HCT116 (cell line): ENCODE measurements at regions not wholly inside any gene's neighbourhood (a gene's known extent, or its start where the extent isn't known, plus 50 kb on each side); places are given as distances from the start of the nearest gene placed in this dataset.

ENCODE experiments used
- ATAC-seq: fragments of 200-7000 bp; cut with Tn5 transposase; 2 replicates; pipeline ENCODE4 v1.9.1; 2020; ENCODE audit warnings: mild to moderate bottlenecking, moderate library complexity
- BruUV-seq: library from RNA; stranded (reverse); fragments of 400-500 nt; replicated peaks from 2 replicates; lab custom pipeline; 2021; lab: Mats Ljungman, UMichigan
- CTCF ChIA-PET: fragments of 300-600 bp; sonication (Branson Sonifier 250); formaldehyde crosslinking; loops from one replicate; lab custom pipeline; 2021; ENCODE audit warnings: antibody characterized with exemption; lab: Charles Lee
- POLR2A ChIA-PET: fragments of 300-600, 350-600 bp; sonication (Branson Sonifier 250); formaldehyde crosslinking; loops from one replicate; lab custom pipeline; 2021; ENCODE audit warnings: antibody characterized with exemption; lab: Charles Lee
- RAD21 ChIA-PET, 2 experiments: fragments of 300-600 bp; sonication (Branson Sonifier 250); formaldehyde crosslinking; loops; one replicate each; lab custom pipeline; 2023; ENCODE audit warnings: low total read pairs in 2 of 2; ENCODE audit not compliant: uncharacterized antibody in 2 of 2, unreplicated experiment in 2 of 2, low non-redundant PET in 1 of 2; lab: Charles Lee
- DNase-seq: peaks from one replicate; pipeline ENCODE4 v3.0.0-alpha.2; 2010; ENCODE audit warnings: low read depth, low spot score
- H2AFZ ChIP-seq: fragments of 200-600 bp; shearing (Covaris generic), sonication (generic); 2 replicates; pipeline ENCODE4 v1.6.1; 2017; ENCODE audit warnings: low read depth, mixed run types, mixed read lengths, antibody characterized with exemption, low read length; ENCODE audit not compliant: poor library complexity, severe bottlenecking
- H3K27ac ChIP-seq: 2 replicates; pipeline ENCODE4 v1.5.1; 2012; ENCODE audit warnings: low read depth, low read length
- H3K27me3 ChIP-seq: fragments of 200-600 bp; sonication (generic); 2 replicates; pipeline ENCODE4 v1.6.1; 2016; ENCODE audit warnings: mixed run types, low read length, mixed read lengths; ENCODE audit not compliant: insufficient read depth
- H3K36me3 ChIP-seq, 2 experiments: fragments of 200-500 bp in 1 of 2; fragments of 200-600 bp in 1 of 2; sonication (Bioruptor generic) in 1 of 2; sonication (generic) in 1 of 2; 2 replicates each; pipeline versions ENCODE4 v1.5.1 to v1.6.1; 2014 to 2016; ENCODE audit warnings: low read length in 2 of 2, inconsistent platforms in 1 of 2, mixed read lengths in 1 of 2, mixed run types in 1 of 2; ENCODE audit not compliant: insufficient read depth in 2 of 2, control insufficient read depth in 1 of 2
- H3K4me1 ChIP-seq, 2 experiments: fragments of 200-600 bp in 1 of 2; sonication (generic) in 1 of 2; 2 replicates each; pipeline versions ENCODE4 v1.5.1 to v1.6.1; 2012 to 2017; ENCODE audit warnings: low read length in 2 of 2, inconsistent platforms in 1 of 2, mild to moderate bottlenecking in 1 of 2, mixed read lengths in 1 of 2, mixed run types in 1 of 2, moderate library complexity in 1 of 2; ENCODE audit not compliant: insufficient read depth in 2 of 2, control insufficient read depth in 1 of 2
- H3K4me2 ChIP-seq: fragments of 200-600 bp; sonication (generic); 2 replicates; pipeline ENCODE4 v1.6.1; 2017; ENCODE audit warnings: mixed run types, low read length, mixed read lengths
- H3K4me3 ChIP-seq, 2 experiments: fragments of 200-600 bp in 1 of 2; sonication (generic) in 1 of 2; replicated peaks in 1 of 2; 2 replicates each; pipeline ENCODE4 v1.5.1; 2011 to 2016; ENCODE audit warnings: low read length in 2 of 2, control low read depth in 1 of 2, low read depth in 1 of 2, mild to moderate bottlenecking in 1 of 2, mixed read lengths in 1 of 2, mixed run types in 1 of 2
- H3K79me2 ChIP-seq: fragments of 200-600 bp; sonication (generic); 2 replicates; pipeline ENCODE4 v1.6.1; 2017; ENCODE audit warnings: mild to moderate bottlenecking, mixed run types, low read length, moderate library complexity, mixed read lengths; ENCODE audit not compliant: insufficient read depth
- H3K9ac ChIP-seq: fragments of 200-600 bp; sonication (generic); 2 replicates; pipeline ENCODE4 v1.6.1; 2016; ENCODE audit warnings: low read length, mixed read lengths
- H3K9me2 ChIP-seq: fragments of 200-600 bp; sonication (generic), shearing (Covaris generic); 2 replicates; pipeline ENCODE4 v1.6.1; 2017; ENCODE audit warnings: mixed run types, mild to moderate bottlenecking, moderate library complexity; ENCODE audit not compliant: insufficient read depth
- H3K9me3 ChIP-seq, 2 experiments: fragments of 200-500 bp in 1 of 2; fragments of 200-600 bp in 1 of 2; sonication (Bioruptor generic) in 1 of 2; sonication (generic) in 1 of 2; 2 replicates each; pipeline ENCODE4 v1.6.1; 2014 to 2017; ENCODE audit warnings: low read length in 2 of 2, mixed read lengths in 2 of 2, inconsistent platforms in 1 of 2, low read depth in 1 of 2, mild to moderate bottlenecking in 1 of 2, mixed run types in 1 of 2, moderate library complexity in 1 of 2; ENCODE audit not compliant: control insufficient read depth in 1 of 2, insufficient read depth in 1 of 2
- H4K20me1 ChIP-seq: fragments of 200-600 bp; sonication (generic), shearing (Covaris generic); 2 replicates; pipeline ENCODE4 v1.6.1; 2017; ENCODE audit warnings: mixed run types, mild to moderate bottlenecking, moderate library complexity; ENCODE audit not compliant: insufficient read depth
- ATF3 ChIP-seq: IDR thresholded peaks from 2 replicates; pipeline ENCODE4 v1.6.1; 2012
- CBX3 ChIP-seq: IDR thresholded peaks from 2 replicates; pipeline ENCODE4 v1.6.1; 2012; ENCODE audit warnings: low read depth
- EGR1 ChIP-seq: IDR thresholded peaks from 2 replicates; pipeline ENCODE4 v1.6.1; 2012; ENCODE audit warnings: low read depth
- ELF1 ChIP-seq: IDR thresholded peaks from 2 replicates; pipeline ENCODE4 v1.6.1; 2012; ENCODE audit warnings: low read depth, borderline replicate concordance
- EZH2phosphoT487 ChIP-seq: fragments of 200-600 bp; IDR thresholded peaks from 2 replicates; pipeline ENCODE4 v1.6.1; 2018; ENCODE audit warnings: antibody characterized with exemption, borderline replicate concordance
- FOSL1 ChIP-seq: IDR thresholded peaks from 2 replicates; pipeline ENCODE4 v1.6.1; 2012; ENCODE audit warnings: low read depth
- JUND ChIP-seq: IDR thresholded peaks from 2 replicates; pipeline ENCODE4 v1.6.1; 2012
- MAX ChIP-seq: IDR thresholded peaks from 2 replicates; pipeline ENCODE4 v1.6.1; 2012
- POLR2A ChIP-seq: IDR thresholded peaks from 2 replicates; pipeline ENCODE4 v1.7.0; 2011; ENCODE audit warnings: borderline replicate concordance; ENCODE audit not compliant: insufficient read depth, insufficient read length; ENCODE audit errors: extremely low read depth
- POLR2AphosphoS5 ChIP-seq: IDR thresholded peaks from 2 replicates; pipeline ENCODE4 v1.6.1; 2011; ENCODE audit warnings: mild to moderate bottlenecking, low read depth, low read length, moderate library complexity
- RAD21 ChIP-seq: IDR thresholded peaks from 2 replicates; pipeline ENCODE4 v1.6.1; 2012; ENCODE audit warnings: low read depth, mild to moderate bottlenecking
- REST ChIP-seq: IDR thresholded peaks from 2 replicates; pipeline ENCODE4 v1.6.1; 2012; ENCODE audit warnings: low read depth
- SIN3A ChIP-seq: IDR thresholded peaks from 2 replicates; pipeline ENCODE4 v1.6.1; 2012; ENCODE audit warnings: low read depth
- SP1 ChIP-seq: IDR thresholded peaks from 2 replicates; pipeline ENCODE4 v1.6.1; 2012; ENCODE audit warnings: low read depth
- SRF ChIP-seq: IDR thresholded peaks from 2 replicates; pipeline ENCODE4 v1.6.1; 2012; ENCODE audit warnings: low read depth
- TCF7L2 ChIP-seq: IDR thresholded peaks from 2 replicates; pipeline ENCODE4 v1.7.0; 2011; ENCODE audit warnings: borderline replicate concordance, inconsistent platforms; ENCODE audit not compliant: insufficient read depth, insufficient read length; ENCODE audit errors: extremely low read depth
- YY1 ChIP-seq: IDR thresholded peaks from 2 replicates; pipeline ENCODE4 v1.6.1; 2011; ENCODE audit warnings: low read length, low read depth, moderate library complexity, mild to moderate bottlenecking; ENCODE audit not compliant: insufficient replicate concordance; ENCODE audit errors: extremely low read depth
- ZBTB33 ChIP-seq: IDR thresholded peaks from 2 replicates; pipeline ENCODE4 v1.6.1; 2011; ENCODE audit warnings: mild to moderate bottlenecking, low read length, moderate library complexity; ENCODE audit not compliant: insufficient replicate concordance; ENCODE audit errors: extremely low read depth
- ZFX ChIP-seq: fragments of 450-650 bp; IDR thresholded peaks from 2 replicates; pipeline ENCODE4 v1.6.1; 2017
- ZNF274 ChIP-seq: fragments of 200-500 bp; sonication (Bioruptor generic); IDR thresholded peaks from 2 replicates; pipeline ENCODE4 v1.6.1; 2014; ENCODE audit warnings: mild to moderate bottlenecking, low read depth, low read length, inconsistent platforms
- intact Hi-C: fragments of 100-400 bp; cut with micrococcal nuclease; formaldehyde crosslinking; loops from 2 replicates; pipeline ENCODE4 v1.10.0; 2022

GRCh38 chr6:67175101-67175500, 1460.0 kb upstream of the ADGRB3 start:
- H3K9me2 ChIP-seq: no peaks in the 10 kb centered on the region
- no peak for TF ChIP-seq TCF7L2
- TF ChIP-seq ZBTB33: no peak
- TF ChIP-seq FOSL1: no peak
- TF ChIP-seq EGR1: no peak
- TF ChIP-seq YY1: no peak
- no peak for TF ChIP-seq ZFX
- TF ChIP-seq ATF3: no peak
- no peak for TF ChIP-seq JUND
- no peak for TF ChIP-seq SRF
- TF ChIP-seq SP1: no peak
- TF ChIP-seq RAD21: no peak
- TF ChIP-seq POLR2A: no peak
- no peak for TF ChIP-seq ELF1
- no peak for TF ChIP-seq ZNF274
- no peak for TF ChIP-seq SIN3A
- TF ChIP-seq EZH2phosphoT487: no peak
- TF ChIP-seq CBX3: no peak
- no peak for TF ChIP-seq REST
- no peak for TF ChIP-seq MAX
- no peak for TF ChIP-seq POLR2AphosphoS5
- TF ChIP-seq, all 23 proteins: peak for 0
- H3K9ac ChIP-seq: no peak overlapping the region
- H2AFZ ChIP-seq: no peak overlapping the region
- no peaks in the 10 kb centered on the region for H3K79me2 ChIP-seq
- no peaks in the 10 kb centered on the region for H4K20me1 ChIP-seq
- no peak overlapping the region for H3K4me2 ChIP-seq
- DNase-seq: no peak
- H3K27ac ChIP-seq: no peak overlapping the region
- H3K36me3 ChIP-seq: no peaks in the 10 kb centered on the region
- H3K27me3 ChIP-seq: no peaks in the 10 kb centered on the region
- no peak overlapping the region for H3K4me3 ChIP-seq
- POLR2A ChIA-PET: no interaction called here
- no TSS peak for BruUV-seq
- intact Hi-C loops: no loop called here
- ATAC-seq: no peak
- peaks cover 6 to 7% of the 10 kb centered on the region in 2 experiments; a peak in 1 of 4 replicates for H3K9me3 ChIP-seq
- no peaks in the 10 kb centered on the region for H3K4me1 ChIP-seq
- RAD21 ChIA-PET: no interaction called here
- CTCF ChIA-PET: no interaction called here
